ENCODE measurements at regions not wholly inside any gene's neighbourhood (a gene's known extent, or its start where the extent isn't known, plus 50 kb on each side); places are given as distances from the start of the nearest gene placed in this dataset.

DNA sequence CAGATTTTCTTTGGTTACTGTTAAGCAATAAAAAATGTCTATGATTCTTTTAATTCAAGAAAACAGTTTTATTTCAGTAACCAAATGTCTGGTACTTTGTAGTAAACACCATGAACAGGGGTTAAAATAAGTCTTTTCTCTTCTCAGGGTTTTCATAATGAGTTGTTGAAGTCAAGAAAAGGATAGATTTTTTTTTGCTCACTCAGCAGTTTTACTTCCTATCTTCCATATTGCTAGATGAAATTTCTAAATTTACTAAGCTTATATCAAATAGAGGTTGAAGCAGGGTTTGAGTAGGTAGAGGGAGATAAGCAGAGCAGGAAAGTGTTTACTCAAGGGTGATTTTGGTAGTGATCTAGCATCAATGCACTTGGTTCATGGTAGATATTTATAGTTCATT lies 1031.3 kb downstream of the C4orf33 start (continued):
- TF ChIP-seq ZBTB33 (IDR thresholded peaks at IDR 0.05) (no peak), NR2F2 (IDR thresholded peaks at IDR 0.05) (no peak), YY1 (IDR thresholded peaks at IDR 0.05) (no peak), MAX (IDR thresholded peaks at IDR 0.05) (no peak), FOXA1 (IDR thresholded peaks at IDR 0.05) (no peak), HNF4A (conservative IDR thresholded peaks at IDR 0.05) (no peak), EGR1 (IDR thresholded peaks at IDR 0.05; ENCODE audit: low read depth in 2 of 2) (no peak), TAF1 (conservative IDR thresholded peaks at IDR 0.05) (no peak), JUND (IDR thresholded peaks at IDR 0.05) (no peak)

DNA sequence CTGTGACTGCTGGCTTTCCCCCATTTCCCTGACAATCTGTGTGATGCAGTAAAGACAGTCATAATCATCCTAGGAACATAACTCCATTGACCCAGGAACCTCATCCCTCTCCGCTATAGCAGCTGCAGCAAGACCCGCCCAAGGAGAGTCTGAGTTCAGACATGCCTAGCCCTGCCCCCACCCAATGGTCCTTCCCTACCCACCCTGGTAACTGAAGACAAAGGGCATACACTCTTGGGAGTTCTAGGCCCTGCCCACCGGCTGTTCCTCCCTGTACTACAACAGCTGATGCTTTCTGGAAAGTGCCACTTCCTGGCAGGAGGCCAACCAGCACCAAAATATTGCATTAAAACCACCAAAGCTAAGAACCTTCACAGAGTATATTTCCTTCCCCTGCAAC lies 1035.6 kb downstream of the C4orf33 start:
- no peak for DNase-seq (ENCODE audit: low spot score)
- no peaks in the 10 kb centered on the region for H3K36me3 ChIP-seq (ENCODE audit: control insufficient read depth in 4 of 4, insufficient read depth in 3 of 4, low read depth in 1 of 4, low read length in 3 of 4)
- TF ChIP-seq FOXA2 (IDR thresholded peaks at IDR 0.05), result no peak
- TF ChIP-seq, protein P1, sequence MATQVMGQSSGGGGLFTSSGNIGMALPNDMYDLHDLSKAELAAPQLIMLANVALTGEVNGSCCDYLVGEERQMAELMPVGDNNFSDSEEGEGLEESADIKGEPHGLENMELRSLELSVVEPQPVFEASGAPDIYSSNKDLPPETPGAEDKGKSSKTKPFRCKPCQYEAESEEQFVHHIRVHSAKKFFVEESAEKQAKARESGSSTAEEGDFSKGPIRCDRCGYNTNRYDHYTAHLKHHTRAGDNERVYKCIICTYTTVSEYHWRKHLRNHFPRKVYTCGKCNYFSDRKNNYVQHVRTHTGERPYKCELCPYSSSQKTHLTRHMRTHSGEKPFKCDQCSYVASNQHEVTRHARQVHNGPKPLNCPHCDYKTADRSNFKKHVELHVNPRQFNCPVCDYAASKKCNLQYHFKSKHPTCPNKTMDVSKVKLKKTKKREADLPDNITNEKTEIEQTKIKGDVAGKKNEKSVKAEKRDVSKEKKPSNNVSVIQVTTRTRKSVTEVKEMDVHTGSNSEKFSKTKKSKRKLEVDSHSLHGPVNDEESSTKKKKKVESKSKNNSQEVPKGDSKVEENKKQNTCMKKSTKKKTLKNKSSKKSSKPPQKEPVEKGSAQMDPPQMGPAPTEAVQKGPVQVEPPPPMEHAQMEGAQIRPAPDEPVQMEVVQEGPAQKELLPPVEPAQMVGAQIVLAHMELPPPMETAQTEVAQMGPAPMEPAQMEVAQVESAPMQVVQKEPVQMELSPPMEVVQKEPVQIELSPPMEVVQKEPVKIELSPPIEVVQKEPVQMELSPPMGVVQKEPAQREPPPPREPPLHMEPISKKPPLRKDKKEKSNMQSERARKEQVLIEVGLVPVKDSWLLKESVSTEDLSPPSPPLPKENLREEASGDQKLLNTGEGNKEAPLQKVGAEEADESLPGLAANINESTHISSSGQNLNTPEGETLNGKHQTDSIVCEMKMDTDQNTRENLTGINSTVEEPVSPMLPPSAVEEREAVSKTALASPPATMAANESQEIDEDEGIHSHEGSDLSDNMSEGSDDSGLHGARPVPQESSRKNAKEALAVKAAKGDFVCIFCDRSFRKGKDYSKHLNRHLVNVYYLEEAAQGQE (IDR thresholded peaks at IDR 0.05), result no peak
- no peak for TF ChIP-seq MAX (IDR thresholded peaks at IDR 0.05)
- TF ChIP-seq CTCF (IDR thresholded peaks at IDR 0.05; ENCODE audit: low read depth, low read length, missing input control), result no peak
- TF ChIP-seq GABPA (IDR thresholded peaks at IDR 0.05 in 1 of 2, conservative IDR thresholded peaks at IDR 0.05 in 1 of 2), result no peak
- TF ChIP-seq EGR1 (IDR thresholded peaks at IDR 0.05; ENCODE audit: low read depth in 2 of 2), result no peak
- TF ChIP-seq RXRA (IDR thresholded peaks at IDR 0.05), result no peak
- TF ChIP-seq NR2F2 (IDR thresholded peaks at IDR 0.05), result no peak
- no peaks in the 10 kb centered on the region for H3K9me3 ChIP-seq (ENCODE audit: control insufficient read depth in 4 of 4, low read length in 3 of 4)
- 95% methylated on average over 3 of the region's 3 CpGs for WGBS
- H3K27me3 ChIP-seq (ENCODE audit: control insufficient read depth in 4 of 4, insufficient read depth in 4 of 4, low read length in 3 of 4), result no peaks in the 10 kb centered on the region
- no peak overlapping the region for H3K4me3 ChIP-seq (ENCODE audit: low read depth in 1 of 3, low read length in 3 of 3)
- H3K27ac ChIP-seq (ENCODE audit: low read depth in 1 of 2, low read length in 2 of 2), result no peak overlapping the region
- no peak overlapping the region for H3K9ac ChIP-seq (ENCODE audit: low read depth in 1 of 2, low read length in 2 of 2)
- no peaks in the 10 kb centered on the region for H3K4me1 ChIP-seq (ENCODE audit: control insufficient read depth in 4 of 4, insufficient read depth in 4 of 4, low read length in 3 of 4)
